ENCODE measurements at regions not wholly inside any gene's neighbourhood (a gene's known extent, or its start where the extent isn't known, plus 50 kb on each side); places are given as distances from the start of the nearest gene placed in this dataset.
A peak's percentile ranks its signal among the peaks of the same experiment; 100 is the strongest.

GRCh38 chr3:94626573-94626972, 563.7 kb downstream of the NSUN3 start:
- Histone ChIP-seq H3K4me2 (ENCODE audit: insufficient read depth in 1 of 2, low read depth in 2 of 2, low read length in 2 of 2) (no peak overlapping the region), H3K4me1 (replicated peaks in 1 of 4; ENCODE audit: control insufficient read depth in 3 of 4, insufficient read depth in 4 of 4, low read length in 3 of 4) (peaks cover 0 to 5% (median 1%) of the 10 kb centered on the region in 4 experiments; a peak in 1 of 7 replicates), H3K23ac (ENCODE audit: insufficient read length) (no peak overlapping the region), H2BK120ac (replicated peaks; ENCODE audit: low read depth, low read length) (no peak overlapping the region), H2BK5ac (ENCODE audit: low read depth, low read length) (no peak overlapping the region), H2BK15ac (ENCODE audit: low read length) (no peak overlapping the region), H3K4me3 (ENCODE audit: extremely low read depth in 1 of 4, insufficient read depth in 2 of 4, low read depth in 3 of 4, low read length in 4 of 4) (no peak overlapping the region), H4K20me1 (replicated peaks in 1 of 2; ENCODE audit: control insufficient read depth in 1 of 2, insufficient read depth in 2 of 2, low read length in 2 of 2) (no peaks in the 10 kb centered on the region), H3K23me2 (ENCODE audit: low read depth, low read length) (no peaks in the 10 kb centered on the region), H3K27ac (ENCODE audit: low read depth, low read length) (no peak overlapping the region), H3K4ac (replicated peaks; ENCODE audit: insufficient read length, low read depth, low read length) (no peak overlapping the region), H3K36me3 (ENCODE audit: control insufficient read depth in 2 of 4, insufficient read depth in 4 of 4, low read length in 3 of 4) (no peaks in the 10 kb centered on the region), H3K79me1 (ENCODE audit: low read depth, low read length) (no peaks in the 10 kb centered on the region), H3K27me3 (replicated peaks in 1 of 4; ENCODE audit: control insufficient read depth in 3 of 4, extremely low read depth in 1 of 4, insufficient read depth in 3 of 4, low read length in 3 of 4) (no peaks in the 10 kb centered on the region), H4K8ac (ENCODE audit: extremely low read depth, insufficient read depth, low read length) (no peak overlapping the region), H3K14ac (ENCODE audit: insufficient read length) (no peak overlapping the region), H3K9me3 (ENCODE audit: insufficient read depth in 2 of 2, low read depth in 1 of 2, low read length in 1 of 2) (no peaks in the 10 kb centered on the region), H2BK20ac (ENCODE audit: low read length) (no peak overlapping the region), H3K18ac (ENCODE audit: extremely low read depth, low read length) (peak overlapping the region; percentile 60; the same call in 1 of the 2 replicates), H3K56ac (replicated peaks; ENCODE audit: insufficient read length, low read depth, low read length) (no peak overlapping the region), H4K5ac (ENCODE audit: insufficient read length, low read depth, low read length) (no peak overlapping the region), H3K79me2 (ENCODE audit: control insufficient read depth in 1 of 2, insufficient read depth in 2 of 2, low read length in 2 of 2) (no peaks in the 10 kb centered on the region), H2BK12ac (ENCODE audit: low read depth, low read length) (peak overlapping the region; percentile 39; the same call in 1 of the 2 replicates), H2AFZ (ENCODE audit: low read length) (peak overlapping the region; percentile 87), H4K91ac (replicated peaks; ENCODE audit: insufficient read length, low read length) (no peak overlapping the region), H2AK5ac (ENCODE audit: low read depth, low read length) (no peak overlapping the region), H3K9ac (replicated peaks in 1 of 4; ENCODE audit: extremely low read depth in 1 of 4, low read depth in 3 of 4, low read length in 3 of 4) (no peak overlapping the region)
- ChIA-PET POLR2A (ENCODE audit: partially characterized antibody) (no interaction called here), CTCF (ENCODE audit: partially characterized antibody) (no interaction called here)
- WGBS, 2 experiments (ENCODE audit: extremely low coverage in 1 of 2, insufficient coverage in 1 of 2, insufficient read length in 1 of 2, insufficient replicate concordance in 2 of 2, low coverage in 1 of 2, low lambda C conversion rate in 2 of 2, missing lambda C conversion rate in 1 of 2), result 75% methylated on average over 1 of the region's 1 CpG; no CpG with 5 or more reads in 1 of the 2 experiments
- no peak for FAIRE-seq
- no peak for DNase-seq (ENCODE audit: low read depth in 1 of 2, low spot score in 2 of 2)
- no peak for TF ChIP-seq ATF2 (IDR thresholded peaks at IDR 0.05; ENCODE audit: low read length)
- no peak for TF ChIP-seq SIX5 (IDR thresholded peaks at IDR 0.05; ENCODE audit: low read depth, low read length)
- TF ChIP-seq SP2 (IDR thresholded peaks at IDR 0.05; ENCODE audit: low read length), result no peak
- TF ChIP-seq SP1 (IDR thresholded peaks at IDR 0.05; ENCODE audit: low read depth, low read length), result no peak
- TF ChIP-seq RFX5 (IDR thresholded peaks at IDR 0.05; ENCODE audit: borderline replicate concordance, low read depth, low read length), result no peak
- TF ChIP-seq YY1 (IDR thresholded peaks at IDR 0.05; ENCODE audit: low read depth, low read length), result no peak
- TF ChIP-seq POLR2AphosphoS5 (IDR thresholded peaks at IDR 0.05; ENCODE audit: low read depth, low read length), result no peak
- TF ChIP-seq BRCA1 (IDR thresholded peaks at IDR 0.05; ENCODE audit: low read depth, low read length), result no peak
- no peak for TF ChIP-seq RXRA (IDR thresholded peaks at IDR 0.05; ENCODE audit: insufficient read depth, low read depth, low read length)
- TF ChIP-seq EP300 (IDR thresholded peaks at IDR 0.05; ENCODE audit: borderline replicate concordance in 1 of 2, low read depth in 2 of 2, low read length in 2 of 2), result no peak
- TF ChIP-seq JUN (IDR thresholded peaks at IDR 0.05; ENCODE audit: low read depth, low read length), result no peak
- TF ChIP-seq ZNF274 (IDR thresholded peaks at IDR 0.05; ENCODE audit: borderline replicate concordance, extremely low read depth, low read length), result no peak
- no peak for TF ChIP-seq SUZ12 (IDR thresholded peaks at IDR 0.05; ENCODE audit: low read length)
- TF ChIP-seq TEAD4 (IDR thresholded peaks at IDR 0.05; ENCODE audit: low read depth, low read length), result no peak
- no peak for TF ChIP-seq SP4 (IDR thresholded peaks at IDR 0.05; ENCODE audit: low read length)

Data from H1 (cell line).